Testis (tissue), 2 donors: ENCODE measurements at regions not wholly inside any gene's neighbourhood (a gene's known extent, or its start where the extent isn't known, plus 50 kb on each side); places are given as distances from the start of the nearest gene placed in this dataset.

Experiments used
- POLR2A ChIP-seq: fragments of 450-650 bp; IDR thresholded peaks from one replicate; pipeline ENCODE4 v1.6.1; 2017; ENCODE audit warnings: antibody characterized with exemption, mild to moderate bottlenecking, moderate library complexity
- TF ChIP-seq, protein P1 (sequence below), 3 experiments: fragments of 450-650 bp in 2 of 3; fragments of 200-600 bp in 1 of 3; sonication (generic) in 1 of 3; IDR thresholded peaks; one replicate each; pipeline ENCODE4 v1.5.1; 2016 to 2019; ENCODE audit warnings: antibody characterized with exemption in 3 of 3, mild to moderate bottlenecking in 2 of 3, moderate library complexity in 1 of 3

GRCh38 chr15:36130641-36131310 is 448.6 kb upstream of the CDIN1 start:
- TF ChIP-seq, protein P1, sequence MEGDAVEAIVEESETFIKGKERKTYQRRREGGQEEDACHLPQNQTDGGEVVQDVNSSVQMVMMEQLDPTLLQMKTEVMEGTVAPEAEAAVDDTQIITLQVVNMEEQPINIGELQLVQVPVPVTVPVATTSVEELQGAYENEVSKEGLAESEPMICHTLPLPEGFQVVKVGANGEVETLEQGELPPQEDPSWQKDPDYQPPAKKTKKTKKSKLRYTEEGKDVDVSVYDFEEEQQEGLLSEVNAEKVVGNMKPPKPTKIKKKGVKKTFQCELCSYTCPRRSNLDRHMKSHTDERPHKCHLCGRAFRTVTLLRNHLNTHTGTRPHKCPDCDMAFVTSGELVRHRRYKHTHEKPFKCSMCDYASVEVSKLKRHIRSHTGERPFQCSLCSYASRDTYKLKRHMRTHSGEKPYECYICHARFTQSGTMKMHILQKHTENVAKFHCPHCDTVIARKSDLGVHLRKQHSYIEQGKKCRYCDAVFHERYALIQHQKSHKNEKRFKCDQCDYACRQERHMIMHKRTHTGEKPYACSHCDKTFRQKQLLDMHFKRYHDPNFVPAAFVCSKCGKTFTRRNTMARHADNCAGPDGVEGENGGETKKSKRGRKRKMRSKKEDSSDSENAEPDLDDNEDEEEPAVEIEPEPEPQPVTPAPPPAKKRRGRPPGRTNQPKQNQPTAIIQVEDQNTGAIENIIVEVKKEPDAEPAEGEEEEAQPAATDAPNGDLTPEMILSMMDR (IDR thresholded peaks at IDR 0.05) = no peak
- no peak for TF ChIP-seq POLR2A
